ENCODE measurements at regions not wholly inside any gene's neighbourhood (a gene's known extent, or its start where the extent isn't known, plus 50 kb on each side); places are given as distances from the start of the nearest gene placed in this dataset.

DNA sequence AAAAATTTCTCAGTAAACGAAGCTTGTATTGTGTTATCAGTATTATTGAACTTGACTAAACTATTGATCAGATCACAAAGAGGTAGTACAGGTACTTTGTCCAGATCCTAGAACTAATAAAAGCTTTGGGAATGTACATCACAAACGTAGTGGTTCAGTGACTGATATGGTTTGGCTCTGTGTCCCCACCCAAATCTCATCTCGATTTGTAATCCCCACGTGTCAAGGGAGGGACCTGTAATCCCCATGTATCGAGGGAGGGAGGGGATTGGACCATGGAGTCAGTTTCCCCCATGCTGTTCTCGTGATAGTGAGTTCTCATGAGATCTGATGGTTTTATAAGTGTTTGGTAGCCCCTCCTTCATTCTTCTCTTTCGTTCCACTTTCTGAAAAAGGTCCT is 100.9 kb downstream of the ARRDC3 start:
- H3K4me1 ChIP-seq (ENCODE audit: control insufficient read depth in 1 of 2, insufficient read depth in 2 of 2, low read length in 2 of 2): peaks cover 8 to 10% of the 10 kb centered on the region in 2 donors
- H3K36me3 ChIP-seq (ENCODE audit: control insufficient read depth in 1 of 2, insufficient read depth in 2 of 2, low read length in 2 of 2): peaks cover 0 to 10% of the 10 kb centered on the region in 2 donors
- H3K27me3 ChIP-seq (ENCODE audit: low read depth, low read length): no peaks in the 10 kb centered on the region
- H3K9me3 ChIP-seq (ENCODE audit: control insufficient read depth in 1 of 2, low read length in 2 of 2): no peaks in the 10 kb centered on the region
- no peak overlapping the region for H3K27ac ChIP-seq (ENCODE audit: low read length)
- H3K4me3 ChIP-seq (ENCODE audit: low read depth in 1 of 2, low read length in 2 of 2): no peak overlapping the region

DNA sequence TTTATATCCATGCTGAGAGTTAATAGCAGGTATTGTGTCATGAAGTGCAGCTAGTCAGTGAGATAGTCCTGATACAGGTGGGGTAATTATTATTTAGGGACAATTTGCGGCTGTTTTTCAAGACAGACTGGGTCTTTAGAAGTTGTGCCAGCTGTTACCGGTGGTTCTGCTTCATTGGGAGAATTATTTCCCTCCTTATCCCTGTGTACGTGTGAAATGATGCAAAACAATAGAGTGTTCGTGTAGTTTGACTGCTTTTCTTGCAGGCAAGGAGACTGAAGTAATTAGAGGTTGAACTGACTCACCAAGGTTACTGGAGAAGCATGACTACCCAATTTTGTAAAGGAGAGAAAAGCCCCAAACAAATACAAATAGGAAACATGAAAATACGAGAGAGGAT is 101.7 kb downstream of the ARRDC3 start:
- peaks cover 0 to 10% of the 10 kb centered on the region in 2 donors for H3K36me3 ChIP-seq (ENCODE audit: control insufficient read depth in 1 of 2, insufficient read depth in 2 of 2, low read length in 2 of 2)
- peak overlapping the region; percentile 97 for H3K27ac ChIP-seq (ENCODE audit: low read length)
- no peaks in the 10 kb centered on the region for H3K9me3 ChIP-seq (ENCODE audit: control insufficient read depth in 1 of 2, low read length in 2 of 2)
- peak overlapping the region in 1 of 2 donors; percentile 75 for H3K4me3 ChIP-seq (ENCODE audit: low read depth in 1 of 2, low read length in 2 of 2)
- peaks cover 8 to 10% of the 10 kb centered on the region in 2 donors for H3K4me1 ChIP-seq (ENCODE audit: control insufficient read depth in 1 of 2, insufficient read depth in 2 of 2, low read length in 2 of 2)
- no peaks in the 10 kb centered on the region for H3K27me3 ChIP-seq (ENCODE audit: low read depth, low read length)

GRCh38 chr5:91280362-91281269 is 102.5 kb downstream of the ARRDC3 start:
- H3K9me3 ChIP-seq (ENCODE audit: control insufficient read depth in 1 of 2, low read length in 2 of 2): no peaks in the 10 kb centered on the region
- H3K4me1 ChIP-seq (ENCODE audit: control insufficient read depth in 1 of 2, insufficient read depth in 2 of 2, low read length in 2 of 2): peaks cover 8 to 10% of the 10 kb centered on the region in 2 donors
- peaks cover 0 to 10% of the 10 kb centered on the region in 2 donors for H3K36me3 ChIP-seq (ENCODE audit: control insufficient read depth in 1 of 2, insufficient read depth in 2 of 2, low read length in 2 of 2)
- peak overlapping the region; percentile 64 to 75 for H3K4me3 ChIP-seq (ENCODE audit: low read depth in 1 of 2, low read length in 2 of 2)
- no peaks in the 10 kb centered on the region for H3K27me3 ChIP-seq (ENCODE audit: low read depth, low read length)
- H3K27ac ChIP-seq (ENCODE audit: low read length): peak overlapping the region; percentile 97

DNA sequence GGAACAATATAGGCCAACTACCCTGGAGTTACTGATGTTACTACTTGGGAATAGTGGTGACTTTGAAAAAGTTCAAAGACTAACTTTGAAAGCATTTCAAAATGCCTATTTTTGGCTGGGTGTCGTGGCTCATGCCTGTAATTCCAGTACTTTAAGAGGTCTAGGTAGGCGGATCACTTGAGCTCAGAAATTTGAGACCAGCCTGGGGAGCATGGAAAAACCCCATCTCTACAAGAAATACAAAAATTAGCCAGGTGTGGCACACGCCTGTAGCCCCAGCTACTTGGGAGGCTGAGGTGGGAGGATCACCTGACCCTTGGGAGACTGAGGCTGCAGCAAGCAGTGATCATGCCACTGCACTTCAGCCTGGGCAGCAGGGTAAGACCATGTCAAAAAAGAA is 105.3 kb downstream of the ARRDC3 start:
- Histone ChIP-seq H3K27me3 (ENCODE audit: low read depth, low read length) (no peaks in the 10 kb centered on the region), H3K9me3 (ENCODE audit: control insufficient read depth in 1 of 2, low read length in 2 of 2) (no peaks in the 10 kb centered on the region), H3K4me1 (ENCODE audit: control insufficient read depth in 1 of 2, insufficient read depth in 2 of 2, low read length in 2 of 2) (peaks cover 0 to 10% of the 10 kb centered on the region in 2 donors), H3K36me3 (ENCODE audit: control insufficient read depth in 1 of 2, insufficient read depth in 2 of 2, low read length in 2 of 2) (peaks cover 0 to 10% of the 10 kb centered on the region in 2 donors), H3K27ac (ENCODE audit: low read length) (no peak overlapping the region), H3K4me3 (ENCODE audit: low read depth in 1 of 2, low read length in 2 of 2) (no peak overlapping the region)

DNA sequence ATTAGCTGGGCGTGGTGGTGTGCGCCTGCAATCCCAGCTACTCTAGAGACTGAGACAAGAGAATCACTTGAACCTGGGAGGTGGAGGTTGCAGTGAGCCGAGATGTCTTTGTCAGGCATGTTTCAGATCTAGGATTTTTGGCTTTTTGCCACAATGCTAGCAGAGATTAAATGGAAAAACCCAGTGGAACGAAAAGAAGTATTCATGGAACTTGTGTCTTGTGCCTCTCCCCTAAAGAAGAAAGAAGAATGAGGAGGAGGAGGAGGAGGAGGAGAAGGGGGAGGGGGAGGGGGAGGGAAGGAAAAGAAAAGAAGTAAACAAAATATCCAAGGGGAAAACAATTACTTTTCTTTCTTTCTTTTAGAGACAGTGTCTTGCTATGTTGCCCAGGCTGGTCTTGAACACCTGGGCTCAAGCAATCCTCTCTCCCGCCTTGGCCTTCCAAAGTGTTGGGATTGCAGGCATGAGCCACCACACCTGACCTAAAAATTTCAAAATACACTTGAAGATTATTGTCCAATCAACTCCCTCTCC is 106.0 kb downstream of the ARRDC3 start:
- peaks cover 0 to 10% of the 10 kb centered on the region in 2 donors for H3K36me3 ChIP-seq (ENCODE audit: control insufficient read depth in 1 of 2, insufficient read depth in 2 of 2, low read length in 2 of 2)
- H3K27ac ChIP-seq (ENCODE audit: low read length): no peak overlapping the region
- H3K27me3 ChIP-seq (ENCODE audit: low read depth, low read length): no peaks in the 10 kb centered on the region
- H3K4me3 ChIP-seq (ENCODE audit: low read depth in 1 of 2, low read length in 2 of 2): no peak overlapping the region
- peaks cover 0 to 10% of the 10 kb centered on the region in 2 donors for H3K4me1 ChIP-seq (ENCODE audit: control insufficient read depth in 1 of 2, insufficient read depth in 2 of 2, low read length in 2 of 2)
- H3K9me3 ChIP-seq (ENCODE audit: control insufficient read depth in 1 of 2, low read length in 2 of 2): no peaks in the 10 kb centered on the region

GRCh38 chr5:91272858-91273257 is 110.3 kb downstream of the ARRDC3 start:
- no peaks in the 10 kb centered on the region for H3K4me1 ChIP-seq (ENCODE audit: control insufficient read depth in 1 of 2, insufficient read depth in 2 of 2, low read length in 2 of 2)
- H3K9me3 ChIP-seq (ENCODE audit: control insufficient read depth in 1 of 2, low read length in 2 of 2): no peaks in the 10 kb centered on the region
- H3K36me3 ChIP-seq (ENCODE audit: control insufficient read depth in 1 of 2, insufficient read depth in 2 of 2, low read length in 2 of 2): no peaks in the 10 kb centered on the region
- no peaks in the 10 kb centered on the region for H3K27me3 ChIP-seq (ENCODE audit: low read depth, low read length)
- no peak overlapping the region for H3K4me3 ChIP-seq (ENCODE audit: low read depth in 1 of 2, low read length in 2 of 2)
- H3K27ac ChIP-seq (ENCODE audit: low read length): no peak overlapping the region

DNA sequence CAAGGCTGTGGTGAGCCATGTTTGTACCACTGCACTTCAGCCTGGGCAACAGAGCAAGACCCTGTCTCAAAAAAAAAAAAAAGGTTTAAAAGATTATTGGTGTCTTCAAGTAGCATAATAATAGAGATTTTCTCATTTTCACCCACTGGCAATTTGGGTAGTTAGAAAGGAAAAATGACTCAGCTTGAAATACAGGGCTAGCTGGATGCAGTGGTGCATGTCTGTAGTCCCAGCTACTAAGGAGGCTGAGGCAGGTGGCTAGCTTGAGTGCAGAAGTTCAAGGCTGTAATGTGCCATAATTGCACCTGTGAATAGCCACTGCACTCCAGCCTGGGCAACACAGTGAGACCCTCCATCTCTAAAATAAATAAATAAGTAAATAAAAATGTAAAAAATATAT is 111.1 kb downstream of the ARRDC3 start:
- H3K9me3 ChIP-seq (ENCODE audit: control insufficient read depth in 1 of 2, low read length in 2 of 2): no peaks in the 10 kb centered on the region
- no peaks in the 10 kb centered on the region for H3K36me3 ChIP-seq (ENCODE audit: control insufficient read depth in 1 of 2, insufficient read depth in 2 of 2, low read length in 2 of 2)
- no peaks in the 10 kb centered on the region for H3K27me3 ChIP-seq (ENCODE audit: low read depth, low read length)
- peaks cover 0 to under 1% of the 10 kb centered on the region in 2 donors for H3K4me1 ChIP-seq (ENCODE audit: control insufficient read depth in 1 of 2, insufficient read depth in 2 of 2, low read length in 2 of 2)
- H3K4me3 ChIP-seq (ENCODE audit: low read depth in 1 of 2, low read length in 2 of 2): no peak overlapping the region
- H3K27ac ChIP-seq (ENCODE audit: low read length): no peak overlapping the region

DNA sequence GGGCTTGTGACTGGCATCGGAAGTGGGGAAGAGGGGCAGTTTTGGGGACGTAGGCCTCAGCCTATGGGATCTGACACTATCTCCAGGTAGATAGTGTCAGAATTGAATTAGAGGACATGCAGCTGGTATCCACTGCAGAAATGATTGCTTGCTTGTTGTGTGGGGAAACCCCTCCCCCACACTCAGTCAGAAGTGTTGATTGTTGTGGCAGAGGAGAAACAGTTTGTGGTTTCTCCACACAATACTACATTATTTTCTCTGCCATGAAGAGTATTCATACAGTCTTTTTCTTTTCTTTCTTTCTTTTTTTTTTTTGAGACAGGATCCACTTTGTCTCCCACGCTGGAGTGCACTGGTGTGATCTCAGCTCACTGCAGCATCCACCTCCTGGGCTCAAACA is 113.9 kb downstream of the ARRDC3 start:
- no peak overlapping the region for H3K27ac ChIP-seq (ENCODE audit: low read length)
- H3K4me1 ChIP-seq (ENCODE audit: control insufficient read depth in 1 of 2, insufficient read depth in 2 of 2, low read length in 2 of 2): peaks cover 0 to 14% of the 10 kb centered on the region in 2 donors
- H3K9me3 ChIP-seq (ENCODE audit: control insufficient read depth in 1 of 2, low read length in 2 of 2): no peaks in the 10 kb centered on the region
- no peaks in the 10 kb centered on the region for H3K27me3 ChIP-seq (ENCODE audit: low read depth, low read length)
- no peak overlapping the region for H3K4me3 ChIP-seq (ENCODE audit: low read depth in 1 of 2, low read length in 2 of 2)
- H3K36me3 ChIP-seq (ENCODE audit: control insufficient read depth in 1 of 2, insufficient read depth in 2 of 2, low read length in 2 of 2): no peaks in the 10 kb centered on the region

- H3K36me3 ChIP-seq (ENCODE audit: control insufficient read depth in 1 of 2, insufficient read depth in 2 of 2, low read length in 2 of 2): no peaks in the 10 kb centered on the region
- H3K27me3 ChIP-seq (ENCODE audit: low read depth, low read length): no peaks in the 10 kb centered on the region
- H3K27ac ChIP-seq (ENCODE audit: low read length): no peak overlapping the region
- H3K4me1 ChIP-seq (ENCODE audit: control insufficient read depth in 1 of 2, insufficient read depth in 2 of 2, low read length in 2 of 2): peaks cover 0 to 14% of the 10 kb centered on the region in 2 donors
- H3K4me3 ChIP-seq (ENCODE audit: low read depth in 1 of 2, low read length in 2 of 2): no peak overlapping the region
- peaks cover 0 to 3% of the 10 kb centered on the region in 2 donors for H3K9me3 ChIP-seq (ENCODE audit: control insufficient read depth in 1 of 2, low read length in 2 of 2)
These were observed 116.9 kb downstream of the ARRDC3 start for GRCh38 chr5:91266184-91266705.

DNA sequence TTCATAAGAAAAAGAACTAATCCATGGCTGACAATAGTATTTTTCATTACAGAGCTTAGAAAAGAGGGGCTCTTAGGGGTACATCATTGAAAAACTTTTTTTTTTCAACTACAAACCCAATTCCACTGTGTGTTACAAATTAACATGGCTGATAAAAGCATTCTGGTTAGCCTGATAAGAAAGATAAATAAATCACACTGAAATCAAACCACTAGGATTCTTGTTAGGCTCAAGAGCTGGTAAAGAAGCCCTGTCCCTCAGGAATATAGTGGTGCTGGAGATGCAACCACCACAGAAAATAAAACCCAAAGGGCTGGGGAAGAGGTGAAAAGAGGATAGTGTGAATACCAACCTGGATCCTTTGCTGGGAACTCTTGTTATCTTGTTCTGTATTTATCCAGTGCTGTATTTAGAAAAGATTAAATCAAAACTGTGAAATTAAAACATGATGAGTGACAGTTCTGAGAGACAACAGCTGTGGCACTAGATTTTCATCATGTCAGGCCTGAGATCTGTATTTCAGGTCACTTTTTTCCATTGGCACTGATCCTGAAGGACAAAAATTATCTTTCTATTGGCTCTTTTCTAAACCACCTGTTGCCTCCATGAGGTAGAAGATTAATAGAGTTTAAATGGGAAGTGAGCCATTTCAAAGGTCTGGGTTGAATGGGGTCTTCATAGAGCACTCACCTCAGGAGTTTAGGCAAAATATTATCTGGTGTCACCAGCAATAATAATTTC is 118.6 kb downstream of the ARRDC3 start:
- H3K4me1 ChIP-seq (ENCODE audit: control insufficient read depth in 1 of 2, insufficient read depth in 2 of 2, low read length in 2 of 2): peaks cover 0 to 14% of the 10 kb centered on the region in 2 donors
- H3K27me3 ChIP-seq (ENCODE audit: low read depth, low read length): no peaks in the 10 kb centered on the region
- H3K4me3 ChIP-seq (ENCODE audit: low read depth in 1 of 2, low read length in 2 of 2): no peak overlapping the region
- no peaks in the 10 kb centered on the region for H3K36me3 ChIP-seq (ENCODE audit: control insufficient read depth in 1 of 2, insufficient read depth in 2 of 2, low read length in 2 of 2)
- H3K27ac ChIP-seq (ENCODE audit: low read length): no peak overlapping the region
- peaks cover 0 to 3% of the 10 kb centered on the region in 2 donors for H3K9me3 ChIP-seq (ENCODE audit: control insufficient read depth in 1 of 2, low read length in 2 of 2)

- Histone ChIP-seq H3K27me3 (ENCODE audit: low read depth, low read length) (no peaks in the 10 kb centered on the region), H3K9me3 (ENCODE audit: control insufficient read depth in 1 of 2, low read length in 2 of 2) (peaks cover 0 to 3% of the 10 kb centered on the region in 2 donors), H3K4me1 (ENCODE audit: control insufficient read depth in 1 of 2, insufficient read depth in 2 of 2, low read length in 2 of 2) (peaks cover 0 to 14% of the 10 kb centered on the region in 2 donors), H3K27ac (ENCODE audit: low read length) (no peak overlapping the region), H3K4me3 (ENCODE audit: low read depth in 1 of 2, low read length in 2 of 2) (no peak overlapping the region), H3K36me3 (ENCODE audit: control insufficient read depth in 1 of 2, insufficient read depth in 2 of 2, low read length in 2 of 2) (no peaks in the 10 kb centered on the region)
These were observed 119.2 kb downstream of the ARRDC3 start for GRCh38 chr5:91263898-91264297.

Data from muscle layer of duodenum (tissue), 2 donors.